HTR-8/SVneo (cell line): ENCODE measurements at regions not wholly inside any gene's neighbourhood (a gene's known extent, or its start where the extent isn't known, plus 50 kb on each side); places are given as distances from the start of the nearest gene placed in this dataset.
A peak's percentile ranks its signal among the peaks of the same experiment; 100 is the strongest.
"Not testable (repeated sequence)": the region's sequence is repeated elsewhere in the genome, so short reads cannot be mapped to it uniquely, and the experiment has no call there.

Source experiments
- DNase-seq: peaks from one replicate; pipeline ENCODE4 v3.0.0; 2011; ENCODE audit warnings: low spot score, mixed read lengths; ENCODE audit not compliant: insufficient read length
- FAIRE-seq: peaks from 2 replicates; lab custom pipeline; 2011; peaks lifted over from hg19 to GRCh38; lab: Jason Lieb, UNC

- FAIRE-seq (no peak), DNase-seq (no peak)
Measured at GRCh38 chr11:93032580-93032979, 63.1 kb downstream of the MTNR1B start.

DNA sequence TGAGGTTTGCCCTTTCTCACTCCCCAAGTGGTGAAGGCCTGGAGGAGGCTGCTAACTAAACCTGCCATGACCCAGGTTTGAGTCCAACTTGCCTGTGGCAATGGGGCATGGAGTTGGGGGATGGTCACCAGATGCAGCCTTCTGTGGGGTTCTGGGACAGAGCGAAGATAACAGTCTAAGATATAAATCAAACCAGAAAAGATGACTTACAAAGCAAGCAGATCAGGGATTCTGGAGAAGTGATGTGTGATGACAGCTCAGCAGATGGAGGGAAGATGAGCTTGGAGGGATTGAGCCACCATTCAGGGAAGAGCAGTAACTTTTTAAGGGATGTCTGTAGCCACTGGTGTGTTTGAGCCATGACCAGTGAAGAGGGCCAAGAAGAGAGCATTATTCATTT lies 63.6 kb downstream of the MTNR1B start:
- no peak for FAIRE-seq

GRCh38 chr11:93034031-93034722 lies 64.7 kb downstream of the MTNR1B start:
- FAIRE-seq: no peak
- DNase-seq: no peak

More for the DNA sequence above, 63.6 kb downstream of the MTNR1B start:
- DNase-seq: no peak

- no peak for FAIRE-seq
- DNase-seq: no peak
Measured at GRCh38 chr11:93034723-93035039, 65.2 kb downstream of the MTNR1B start.

GRCh38 chr11:93038521-93038920 lies 69.1 kb downstream of the MTNR1B start:
- no peak for FAIRE-seq
- DNase-seq: no peak

- FAIRE-seq (no peak), DNase-seq (no peak)
Measured at GRCh38 chr11:93039531-93040240, 70.2 kb downstream of the MTNR1B start.

DNA sequence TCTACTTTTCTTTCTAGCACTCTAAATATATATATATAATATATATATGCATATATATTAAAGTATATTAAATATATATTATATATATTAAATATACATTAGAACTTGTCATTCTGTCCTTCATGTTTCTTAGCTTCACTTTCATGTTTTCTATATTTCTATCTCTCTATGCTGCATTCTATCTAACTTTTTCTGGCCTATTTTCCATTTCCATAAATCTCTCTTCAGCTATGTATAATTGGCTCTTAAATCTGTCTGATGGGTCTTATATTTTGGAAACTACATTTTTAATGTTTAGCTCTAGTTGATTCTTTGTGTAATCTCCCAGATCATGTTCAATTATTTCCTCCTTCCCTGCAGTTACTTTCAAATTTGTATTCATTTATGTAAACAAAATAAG lies 72.2 kb downstream of the MTNR1B start:
- DNase-seq (no peak), FAIRE-seq (no peak)

GRCh38 chr11:93043186-93043585 lies 73.7 kb downstream of the MTNR1B start:
- DNase-seq, FAIRE-seq: not testable (repeated sequence)

DNA sequence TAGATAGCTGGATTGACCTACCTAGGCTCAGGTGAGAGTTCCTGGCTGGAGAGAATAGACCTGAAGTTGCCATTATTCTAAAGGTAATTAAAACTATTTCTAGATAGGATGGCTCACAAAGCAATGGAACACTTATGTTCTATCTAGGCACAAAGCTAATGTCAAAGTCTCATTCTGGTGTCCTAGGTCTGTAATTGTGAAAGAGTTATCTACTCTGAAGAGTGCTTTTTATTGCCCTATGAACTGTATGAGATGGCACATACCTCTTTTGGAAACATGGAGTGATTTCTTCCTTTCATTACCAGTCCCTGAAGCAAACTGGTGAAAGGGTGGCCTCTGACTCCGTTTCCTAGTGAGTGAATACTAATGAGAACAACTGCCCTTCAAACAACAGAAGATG lies 80.3 kb downstream of the MTNR1B start:
- no peak for DNase-seq
- FAIRE-seq: no peak

GRCh38 chr11:93051186-93051585 lies 81.7 kb downstream of the MTNR1B start:
- DNase-seq (no peak), FAIRE-seq (no peak)

DNA sequence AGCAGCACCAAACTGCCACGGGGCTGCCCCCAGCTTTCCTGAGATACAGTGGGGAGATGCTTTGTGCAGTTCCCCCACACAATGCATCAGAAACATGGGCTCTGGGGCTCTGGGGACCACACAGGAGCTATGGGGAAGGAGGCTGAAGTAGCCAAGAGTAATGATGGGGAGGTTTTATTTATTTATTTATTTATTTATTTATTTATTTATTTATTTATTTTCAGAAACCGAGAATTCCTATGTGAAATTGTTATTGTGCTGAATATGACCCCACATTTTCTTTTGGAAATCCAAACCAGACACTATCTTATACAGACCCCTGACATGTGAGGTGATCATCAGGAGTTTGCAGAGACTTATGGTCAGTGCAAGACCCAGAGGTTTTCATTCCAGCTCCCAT lies 84.4 kb downstream of the MTNR1B start:
- DNase-seq (no peak), FAIRE-seq (no peak)

GRCh38 chr11:93054279-93054678 lies 84.8 kb downstream of the MTNR1B start:
- no peak for DNase-seq
- FAIRE-seq: no peak

GRCh38 chr11:93054881-93055280 lies 85.4 kb downstream of the MTNR1B start:
- FAIRE-seq (peak; percentile 9), DNase-seq (peak; percentile 69)

- DNase-seq (no peak), FAIRE-seq (no peak)
Measured at GRCh38 chr11:93059117-93059957, 89.9 kb downstream of the MTNR1B start.

- DNase-seq (no peak), FAIRE-seq (no peak)
Measured at GRCh38 chr11:93063086-93063485, 93.6 kb downstream of the MTNR1B start.

GRCh38 chr11:93065074-93065674 lies 95.7 kb downstream of the MTNR1B start:
- DNase-seq, FAIRE-seq: not testable (repeated sequence)

DNA sequence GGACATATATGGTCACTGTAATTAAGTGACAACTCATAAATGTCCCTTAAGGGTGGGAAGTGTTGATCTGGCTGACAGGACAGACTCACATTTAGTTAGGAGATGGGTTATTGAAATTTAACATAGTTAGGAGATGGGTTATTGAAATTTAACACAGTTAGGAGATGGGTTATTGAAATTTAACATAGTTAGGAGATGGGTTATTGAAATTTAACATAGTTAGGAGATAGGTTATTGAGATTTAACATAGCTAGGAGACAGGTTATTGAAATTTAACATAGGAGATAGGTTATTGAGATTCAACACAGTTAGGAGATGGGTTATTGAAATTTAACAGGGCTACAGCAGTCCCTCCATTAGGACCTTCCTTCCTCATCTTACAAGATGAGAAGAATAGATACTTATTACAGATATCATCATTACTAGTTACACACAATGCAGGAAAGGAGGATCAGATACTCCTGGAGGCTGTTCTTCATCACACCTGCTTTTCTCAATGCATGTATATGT lies 98.5 kb downstream of the MTNR1B start:
- FAIRE-seq: no peak
- DNase-seq: no peak

DNA sequence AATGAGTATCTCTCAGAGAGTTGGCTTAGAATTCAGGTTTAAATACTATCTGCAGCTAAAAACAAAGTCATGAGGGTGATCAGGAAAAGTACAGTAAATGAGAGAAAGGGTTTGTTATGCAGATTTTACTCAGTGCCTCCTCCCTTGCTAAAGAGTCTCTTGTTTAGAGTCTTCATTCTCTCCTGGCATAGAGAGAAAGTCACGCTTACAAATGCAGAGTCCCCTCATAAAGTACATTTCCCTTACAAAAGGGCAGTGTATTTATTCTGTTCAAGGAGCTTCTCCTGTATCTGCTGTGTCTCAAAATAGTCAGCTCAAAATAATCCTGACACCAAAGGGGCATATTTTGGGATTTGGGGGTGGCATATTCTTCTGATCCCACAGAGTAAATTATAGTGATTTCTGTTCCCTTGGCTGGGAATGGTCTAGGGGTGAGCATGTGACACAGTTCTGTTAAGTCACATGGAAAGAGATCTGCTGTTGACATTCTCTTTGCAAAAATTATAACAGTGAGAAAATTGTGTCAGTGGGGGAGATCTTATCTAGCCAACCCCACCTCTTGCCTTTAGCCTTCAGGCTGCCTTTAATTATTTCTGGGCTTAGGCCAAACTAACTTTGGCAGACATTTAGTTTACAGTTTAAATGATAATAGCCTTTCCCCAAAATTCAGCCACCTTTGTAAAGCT lies 102.9 kb downstream of the MTNR1B start:
- no peak for FAIRE-seq
- DNase-seq: no peak

DNA sequence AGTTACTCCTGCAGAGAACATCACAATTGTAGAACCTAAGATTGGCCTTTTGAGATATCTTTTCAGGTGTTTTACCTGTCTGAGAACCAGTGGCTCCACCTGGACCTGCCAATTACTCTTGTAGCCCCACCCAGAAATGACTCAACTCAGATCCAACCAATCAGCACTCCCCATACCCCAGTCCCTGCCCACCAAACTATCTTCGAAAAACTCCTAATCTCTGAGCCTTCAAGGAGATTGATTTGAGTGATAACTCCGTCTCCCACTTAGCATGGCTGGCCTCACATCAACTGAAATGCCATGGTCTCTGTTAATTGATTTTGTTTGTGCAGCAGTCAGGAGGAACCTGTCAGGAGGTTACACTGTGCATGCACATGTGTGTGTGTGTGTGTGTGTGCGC lies 103.6 kb downstream of the MTNR1B start:
- no peak for FAIRE-seq
- no peak for DNase-seq
